SK-N-SH treated with all-trans-retinoic acid at 6 μM for 48 hours (cell line): ENCODE measurements at regions not wholly inside any gene's neighbourhood (a gene's known extent, or its start where the extent isn't known, plus 50 kb on each side); places are given as distances from the start of the nearest gene placed in this dataset.

Experiments
- ATAC-seq: fragments of 200-7000 bp; cut with Tn5 transposase; 3 replicates; pipeline ENCODE4 v1.9.1; 2020; ENCODE audit warnings: mild to moderate bottlenecking, moderate library complexity
- ARNTL ChIP-seq: fragments of 450-650 bp; formaldehyde crosslinking; IDR thresholded peaks from 2 replicates; pipeline ENCODE4 v1.5.0; 2020; ENCODE audit warnings: low read depth, mild to moderate bottlenecking, moderate library complexity, borderline replicate concordance
- BACH2 ChIP-seq: fragments of 250-450 bp; sonication (Bioruptor Pico); IDR thresholded peaks from 2 replicates; pipeline ENCODE4 v1.9.0; 2021; ENCODE audit warnings: mild to moderate bottlenecking, borderline replicate concordance
- CREB5 ChIP-seq: fragments of 250-450 bp; sonication (Bioruptor Pico); IDR thresholded peaks from 2 replicates; pipeline ENCODE4 v1.5.1; 2020; ENCODE audit warnings: low read depth, mild to moderate bottlenecking, moderate library complexity
- CSDC2 ChIP-seq: fragments of 250-450 bp; sonication (Bioruptor Pico); IDR thresholded peaks from 2 replicates; pipeline ENCODE4 v1.5.0; 2020; ENCODE audit warnings: mild to moderate bottlenecking, moderate library complexity
- CSRNP3 ChIP-seq: fragments of 250-450 bp; sonication (Bioruptor Pico); IDR thresholded peaks from 2 replicates; pipeline ENCODE4 v1.5.1; 2021; ENCODE audit warnings: mild to moderate bottlenecking, moderate library complexity
- ESRRG ChIP-seq: fragments of 250-450 bp; sonication (Bioruptor Pico); IDR thresholded peaks from 2 replicates; pipeline ENCODE4 v1.6.1; 2021; ENCODE audit warnings: mild to moderate bottlenecking
- GLIS3 ChIP-seq: fragments of 250-450 bp; sonication (Bioruptor Pico); IDR thresholded peaks from 2 replicates; pipeline ENCODE4 v1.5.0; 2020; ENCODE audit warnings: mild to moderate bottlenecking, moderate library complexity
- OSR1 ChIP-seq: fragments of 250-450 bp; sonication (Bioruptor Pico); IDR thresholded peaks from 2 replicates; pipeline ENCODE4 v1.8.0; 2022; ENCODE audit warnings: moderate library complexity, mild to moderate bottlenecking, inconsistent platforms
- PPARA ChIP-seq: fragments of 250-450 bp; sonication (Bioruptor Pico); IDR thresholded peaks from 2 replicates; pipeline ENCODE4 v1.5.0; 2020; ENCODE audit warnings: mild to moderate bottlenecking, borderline replicate concordance
- RARB ChIP-seq: fragments of 250-450 bp; sonication (Bioruptor Pico); IDR thresholded peaks from 2 replicates; pipeline ENCODE4 v1.8.0; 2021; ENCODE audit warnings: mild to moderate bottlenecking, moderate library complexity
- SNAI2 ChIP-seq: fragments of 250-450 bp; sonication (Bioruptor Pico); IDR thresholded peaks from 2 replicates; pipeline ENCODE4 v1.5.0; 2020; ENCODE audit warnings: mild to moderate bottlenecking, moderate library complexity
- TOX ChIP-seq: fragments of 250-450 bp; sonication (Bioruptor Pico); IDR thresholded peaks from 2 replicates; pipeline ENCODE4 v1.8.0; 2021; ENCODE audit warnings: mild to moderate bottlenecking, moderate library complexity, borderline replicate concordance
- TSHZ2 ChIP-seq: fragments of 250-450 bp; sonication (Bioruptor Pico); IDR thresholded peaks from 2 replicates; pipeline ENCODE4 v1.5.0; 2020; ENCODE audit warnings: mild to moderate bottlenecking, moderate library complexity
- ZC3H10 ChIP-seq: fragments of 250-450 bp; sonication (Bioruptor Pico); IDR thresholded peaks from 2 replicates; pipeline ENCODE4 v1.5.1; 2021; ENCODE audit warnings: mild to moderate bottlenecking, moderate library complexity
- ZFP3 ChIP-seq: fragments of 250-450 bp; sonication (Bioruptor Pico); IDR thresholded peaks from 2 replicates; pipeline ENCODE4 v1.5.0; 2020; ENCODE audit warnings: mild to moderate bottlenecking, moderate library complexity
- ZFP30 ChIP-seq: fragments of 450-650 bp; formaldehyde crosslinking; IDR thresholded peaks from 2 replicates; pipeline ENCODE4 v1.5.0; 2022; ENCODE audit warnings: mild to moderate bottlenecking, moderate library complexity
- ZNF565 ChIP-seq: fragments of 450-650 bp; formaldehyde crosslinking; conservative IDR thresholded peaks from 2 replicates; pipeline ENCODE4 v1.5.0; 2020; ENCODE audit warnings: low read depth, mild to moderate bottlenecking, moderate library complexity
- ZNF70 ChIP-seq: fragments of 450-650 bp; formaldehyde crosslinking; IDR thresholded peaks from 2 replicates; pipeline ENCODE4 v1.5.0; 2020; ENCODE audit warnings: mild to moderate bottlenecking, moderate library complexity
- ZNF8 ChIP-seq: fragments of 450-650 bp; formaldehyde crosslinking; IDR thresholded peaks from 2 replicates; pipeline ENCODE4 v1.5.0; 2020; ENCODE audit warnings: mild to moderate bottlenecking, moderate library complexity

GRCh38 chr3:168977716-168978374 lies 685.7 kb downstream of the MECOM start:
- no peak for ATAC-seq
- TF ChIP-seq ZNF565 (CRISPR knock-in tag) (no peak), GLIS3 (CRISPR knock-in tag) (no peak), RARB (CRISPR knock-in tag) (no peak), ZFP3 (CRISPR knock-in tag) (no peak)

- ATAC-seq = no peak
- TF ChIP-seq ZC3H10 (CRISPR knock-in tag) (no peak), GLIS3 (CRISPR knock-in tag) (no peak), ARNTL (no peak), BACH2 (CRISPR knock-in tag) (no peak), CSDC2 (CRISPR knock-in tag) (no peak), ZNF565 (CRISPR knock-in tag) (no peak), ZNF8 (CRISPR knock-in tag) (no peak), SNAI2 (CRISPR knock-in tag) (no peak)
- TF ChIP-seq, all 23 proteins: peak for 0
These were observed 686.5 kb downstream of the MECOM start for GRCh38 chr3:168976969-168977368.

GRCh38 chr3:168975576-168975975 lies 687.9 kb downstream of the MECOM start:
- TF ChIP-seq BACH2 (CRISPR knock-in tag) = no peak

GRCh38 chr3:168974617-168975403 lies 688.7 kb downstream of the MECOM start:
- TF ChIP-seq ESRRG (CRISPR knock-in tag) = no peak
- no peak for ATAC-seq

More at GRCh38 chr3:168975576-168975975, 687.9 kb downstream of the MECOM start:
- no peak for ATAC-seq

GRCh38 chr3:168973897-168974296 lies 689.6 kb downstream of the MECOM start:
- no peak for ATAC-seq
- TF ChIP-seq PPARA (CRISPR knock-in tag) (no peak), OSR1 (CRISPR knock-in tag) (no peak), TSHZ2 (CRISPR knock-in tag) (no peak), TOX (CRISPR knock-in tag) (no peak), CSDC2 (CRISPR knock-in tag) (no peak), ZFP3 (CRISPR knock-in tag) (no peak), CREB5 (CRISPR knock-in tag) (no peak), ZNF70 (CRISPR knock-in tag) (no peak), CSRNP3 (CRISPR knock-in tag) (no peak), ZC3H10 (CRISPR knock-in tag) (no peak), GLIS3 (CRISPR knock-in tag) (no peak), RARB (CRISPR knock-in tag) (no peak), SNAI2 (CRISPR knock-in tag) (no peak)

- no peak for ATAC-seq
- TF ChIP-seq PPARA (CRISPR knock-in tag) (no peak), CSRNP3 (CRISPR knock-in tag) (no peak), ARNTL (no peak), SNAI2 (CRISPR knock-in tag) (no peak), ZFP3 (CRISPR knock-in tag) (no peak), GLIS3 (CRISPR knock-in tag) (no peak), ZFP30 (CRISPR knock-in tag) (no peak), RARB (CRISPR knock-in tag) (no peak), BACH2 (CRISPR knock-in tag) (no peak), ZC3H10 (CRISPR knock-in tag) (no peak)
These were observed 690.3 kb downstream of the MECOM start for GRCh38 chr3:168973206-168973605.
